ENCODE measurements at regions not wholly inside any gene's neighbourhood (a gene's known extent, or its start where the extent isn't known, plus 50 kb on each side); places are given as distances from the start of the nearest gene placed in this dataset.

DNA sequence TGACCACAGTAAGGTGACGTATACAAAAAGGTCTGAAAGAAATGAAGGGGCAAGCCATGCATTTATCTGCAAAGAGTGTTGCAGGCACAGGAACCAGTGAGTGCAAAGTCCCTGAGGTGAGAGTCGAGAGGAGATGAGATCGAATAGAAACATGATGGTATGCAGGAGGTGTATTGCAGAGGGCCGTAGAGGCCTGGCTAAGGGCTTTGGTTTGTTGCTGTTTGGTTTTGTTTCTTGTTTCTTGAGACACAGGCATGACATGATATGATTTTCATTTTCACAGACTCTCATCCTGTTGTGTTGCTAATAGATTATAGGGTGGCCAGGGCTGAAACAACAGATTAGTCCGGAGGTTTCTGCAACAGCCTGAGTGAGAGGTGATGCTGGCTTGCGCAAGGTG is 80.4 kb downstream of the HSPH1 start:
- no peak for DNase-seq (ENCODE audit: low spot score)

- peak; percentile 35 for DNase-seq (ENCODE audit: low spot score)
These were observed 86.9 kb downstream of the HSPH1 start for GRCh38 chr13:31074756-31075155.

DNA sequence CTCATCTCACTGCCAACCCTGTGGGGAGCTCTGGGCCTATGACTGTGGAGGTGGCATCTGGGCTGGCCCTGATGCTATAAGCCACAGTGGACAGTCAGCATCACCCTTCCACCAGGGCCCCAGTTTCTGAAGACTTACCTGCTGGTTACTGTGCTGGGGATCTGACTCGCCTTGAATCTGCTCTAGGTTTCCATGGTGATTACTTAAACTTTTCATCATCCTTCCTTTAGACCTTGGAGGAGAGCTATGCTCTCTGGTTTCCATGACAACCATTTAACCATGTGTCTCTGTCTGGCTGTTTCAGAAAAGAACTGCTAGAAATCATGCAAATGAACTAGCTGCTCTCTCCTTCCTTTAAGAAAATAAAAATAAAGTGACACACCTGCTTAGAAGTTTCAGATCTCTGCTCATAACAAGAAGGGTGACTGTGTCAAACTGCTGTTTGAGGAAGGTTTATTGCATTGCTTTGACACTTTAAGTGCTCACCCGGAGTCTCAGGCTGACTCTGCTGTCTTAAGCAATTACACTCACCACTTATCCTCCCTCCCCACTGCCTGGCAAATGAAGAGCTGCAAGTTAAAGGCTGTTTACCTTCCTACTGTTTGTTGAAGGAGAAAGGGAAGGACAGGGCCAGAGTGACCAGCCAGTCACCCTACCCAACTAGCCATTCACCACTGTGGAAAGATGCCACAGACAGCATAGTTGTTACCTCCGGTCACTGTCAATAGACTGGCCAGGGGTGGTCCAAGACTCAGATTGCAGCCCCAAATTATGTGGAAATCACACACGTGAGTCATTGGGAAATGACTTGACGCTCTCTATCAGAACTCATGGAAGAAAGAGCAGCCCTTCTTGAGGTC is 87.6 kb downstream of the HSPH1 start:
- peak; percentile 80 for DNase-seq (ENCODE audit: low spot score)

- no peak for DNase-seq (ENCODE audit: low spot score)
These were observed 89.7 kb downstream of the HSPH1 start for GRCh38 chr13:31072041-31072440.

GRCh38 chr13:31069808-31070534 is 91.7 kb downstream of the HSPH1 start:
- DNase-seq (ENCODE audit: low spot score), result no peak

DNA sequence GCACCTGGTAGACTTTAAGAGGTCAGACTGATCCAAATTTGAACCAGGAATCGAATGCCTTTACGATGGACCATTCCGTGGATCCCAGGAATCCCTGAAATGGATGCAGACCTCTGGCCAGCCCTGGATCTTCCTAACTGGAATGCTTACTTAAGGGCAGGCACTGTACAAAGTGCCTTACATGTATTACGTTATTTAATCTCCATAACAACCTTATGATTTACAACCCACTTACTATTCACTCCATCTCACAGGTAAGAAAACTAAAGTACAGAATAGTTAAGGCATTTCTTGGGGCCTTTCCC is 93.6 kb downstream of the HSPH1 start:
- no peak for DNase-seq (ENCODE audit: low spot score)

GRCh38 chr13:31067416-31068118 is 94.1 kb downstream of the HSPH1 start:
- DNase-seq (ENCODE audit: low spot score), result no peak

GRCh38 chr13:31064636-31065035 is 97.1 kb downstream of the HSPH1 start:
- DNase-seq (ENCODE audit: low spot score), result no peak

- peak; percentile 36 for DNase-seq (ENCODE audit: low spot score)
These were observed 97.9 kb downstream of the HSPH1 start for GRCh38 chr13:31063772-31064171.

DNA sequence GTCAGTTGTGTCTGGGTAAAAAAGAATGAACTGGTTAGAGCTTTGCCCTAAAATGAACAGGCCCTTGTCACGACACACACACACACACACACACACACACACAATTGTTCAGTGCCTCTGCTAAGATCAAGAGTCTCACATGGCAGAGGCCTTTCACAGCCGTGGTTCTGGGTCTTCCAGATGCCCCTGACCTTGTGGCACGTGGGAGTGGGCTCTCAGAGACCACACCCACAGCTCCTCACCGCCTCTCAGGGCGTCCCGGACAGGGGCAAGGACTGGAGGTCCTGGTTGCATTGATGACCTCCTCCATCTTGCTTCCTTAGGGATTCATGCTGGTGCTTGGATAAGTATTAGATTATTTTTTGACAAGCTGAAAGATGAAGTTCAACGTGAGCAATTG is 101.0 kb downstream of the HSPH1 start:
- no peak for DNase-seq (ENCODE audit: low spot score)

GRCh38 chr13:31060220-31060619 is 101.5 kb downstream of the HSPH1 start:
- no peak for DNase-seq (ENCODE audit: low spot score)

DNA sequence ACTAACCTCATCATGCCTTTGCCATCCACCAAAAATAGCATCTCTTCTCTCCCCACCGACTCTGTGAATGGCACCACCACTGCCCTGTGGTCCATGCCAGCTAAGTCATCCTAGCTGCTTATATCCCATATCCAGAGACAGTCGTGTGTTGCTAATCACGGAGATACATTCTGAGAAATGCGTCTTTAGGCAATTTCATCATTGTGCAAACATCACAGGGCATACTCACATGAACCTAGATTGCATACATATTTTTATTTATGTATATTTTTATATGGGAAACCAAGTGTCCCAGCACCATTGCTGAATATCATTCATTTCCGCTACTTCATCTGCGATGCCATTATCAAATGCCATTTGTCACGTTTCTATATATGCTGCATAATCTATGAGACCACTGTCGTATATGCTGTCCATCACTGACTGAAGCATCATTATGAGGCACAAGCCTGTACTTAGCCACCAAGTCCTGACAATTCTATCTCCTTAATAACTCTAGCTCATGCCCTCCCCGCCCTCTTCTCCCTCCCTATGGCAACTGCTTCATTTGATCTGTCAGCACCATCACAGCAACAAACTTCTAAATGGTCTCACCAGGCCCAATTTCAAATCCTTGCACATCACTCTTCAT is 104.2 kb downstream of the HSPH1 start:
- DNase-seq (ENCODE audit: low spot score), result no peak

DNA sequence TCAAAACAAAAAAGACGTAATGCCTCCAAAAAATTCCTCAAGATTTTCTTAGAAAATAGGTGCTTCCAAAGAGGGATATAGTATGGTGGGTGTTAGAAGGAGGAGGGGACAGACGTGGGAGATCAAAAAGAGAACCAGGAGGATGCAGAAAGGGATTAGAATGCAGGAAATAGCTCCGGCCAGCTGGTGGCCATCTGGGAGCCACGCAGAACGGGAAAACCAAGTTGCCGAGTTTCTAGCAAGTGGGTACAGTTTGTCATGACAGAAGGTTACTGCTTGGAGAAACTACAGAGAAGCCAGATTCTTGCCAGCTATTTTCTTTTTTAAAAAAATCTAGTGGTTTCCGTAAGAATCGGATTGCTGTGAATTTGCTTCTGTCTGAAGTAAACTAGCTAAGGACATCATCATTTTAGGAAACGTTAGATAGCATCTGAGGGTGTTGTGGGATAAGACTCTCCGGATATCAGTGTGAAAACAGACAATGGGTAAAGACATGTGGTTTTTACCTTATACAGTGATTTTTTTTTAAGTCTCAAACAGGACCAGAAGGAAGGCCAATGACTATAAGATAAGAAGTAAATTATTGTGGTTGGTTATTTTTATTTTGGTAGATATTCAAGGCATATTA is 104.9 kb downstream of the HSPH1 start:
- DNase-seq (ENCODE audit: low spot score), result peak; percentile 57

DNA sequence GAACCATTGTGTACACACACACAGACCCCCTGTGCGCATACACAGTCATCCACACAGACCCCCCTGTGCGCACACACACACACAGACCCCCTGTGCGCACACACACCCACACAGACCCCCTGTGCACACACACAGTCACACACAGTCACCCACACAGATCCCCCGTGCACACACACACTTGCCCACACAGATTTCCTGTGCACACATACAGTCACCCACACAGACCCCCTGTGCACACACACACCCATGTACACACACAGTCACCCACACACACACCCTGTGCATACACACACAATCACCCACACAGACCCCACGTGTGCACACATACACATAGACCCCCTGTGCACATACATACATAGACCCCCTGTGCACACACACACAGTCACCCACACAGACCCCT is 106.1 kb downstream of the HSPH1 start:
- no peak for DNase-seq (ENCODE audit: low spot score)

- no peak for DNase-seq (ENCODE audit: low spot score)
These were observed 107.1 kb downstream of the HSPH1 start for GRCh38 chr13:31054632-31055031.

DNA sequence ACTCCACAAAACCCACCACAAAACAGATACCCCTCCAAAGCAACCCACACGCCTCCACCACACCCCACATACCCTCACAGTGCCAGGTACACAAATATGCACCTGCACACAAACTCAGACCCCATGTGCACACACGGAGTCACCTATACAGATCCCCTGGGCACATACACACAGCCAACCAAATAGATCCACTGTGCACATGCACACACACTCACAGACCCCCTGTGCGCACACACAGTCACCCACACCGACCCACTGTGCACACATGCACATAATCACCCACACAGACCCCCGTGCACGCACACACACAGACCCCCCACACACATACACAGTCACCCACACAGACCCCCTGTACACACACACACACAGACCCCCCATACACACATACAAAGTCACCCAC is 107.8 kb downstream of the HSPH1 start:
- no peak for DNase-seq (ENCODE audit: low spot score)

DNA sequence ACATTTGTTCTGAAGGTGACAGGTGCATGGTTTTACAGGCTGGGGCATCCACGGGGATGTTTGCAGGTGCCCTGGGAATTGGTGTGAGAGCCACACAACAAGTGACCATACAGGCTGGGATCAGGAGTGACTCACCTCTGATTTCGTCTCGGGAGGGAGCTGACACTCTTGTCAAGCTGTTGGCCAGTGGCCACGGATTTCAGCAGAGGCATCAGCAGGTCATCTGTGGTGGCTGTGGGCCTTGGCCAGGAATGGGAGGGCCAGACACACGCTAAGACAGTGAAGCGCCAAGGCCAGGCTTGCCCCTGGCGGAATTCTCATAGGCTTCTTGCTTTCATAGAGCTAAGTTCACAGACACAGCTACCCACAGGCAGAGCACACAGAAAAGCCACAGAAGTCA is 108.6 kb downstream of the HSPH1 start:
- DNase-seq (ENCODE audit: low spot score), result no peak

GRCh38 chr13:31052478-31052877 is 109.2 kb downstream of the HSPH1 start:
- no peak for DNase-seq (ENCODE audit: low spot score)

GRCh38 chr13:31051999-31052398 is 109.7 kb downstream of the HSPH1 start:
- no peak for DNase-seq (ENCODE audit: low spot score)

- peak; percentile 42 for DNase-seq (ENCODE audit: low spot score)
These were observed 111.0 kb downstream of the HSPH1 start for GRCh38 chr13:31050486-31051400.

GRCh38 chr13:31049833-31050232 is 111.9 kb downstream of the HSPH1 start:
- no peak for DNase-seq (ENCODE audit: low spot score)

Measured in activated CD4-positive, alpha-beta T cell treated with anti-CD3 and anti-CD28 coated beads, Interleukin-2, Interleukin-4, amounts not matched to agents 100 ng/mL and 50 ng/mL, durations not matched to agents 16 hours and 8 hours (primary cell).